ENCODE measurements at regions not wholly inside any gene's neighbourhood (a gene's known extent, or its start where the extent isn't known, plus 50 kb on each side); places are given as distances from the start of the nearest gene placed in this dataset.

DNA sequence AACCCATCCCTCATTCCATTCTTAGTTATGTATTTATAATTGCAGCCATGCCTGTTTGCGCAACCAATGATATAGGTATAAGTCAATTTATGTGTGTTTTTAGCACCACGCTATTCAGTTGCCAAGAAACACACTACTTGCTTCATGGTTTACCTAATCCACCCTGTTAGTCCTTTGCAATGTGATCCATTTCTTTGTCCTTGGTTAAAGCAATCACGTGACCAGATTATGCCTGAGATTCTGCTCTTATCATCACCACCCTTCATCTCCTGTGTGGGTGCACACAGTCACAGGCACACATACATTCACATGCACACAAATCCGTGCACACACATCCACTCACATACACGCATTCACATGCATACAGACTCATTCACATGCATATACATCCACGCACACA is 52.3 kb upstream of the KCNA5 start:
- Histone ChIP-seq H3K9me3 (replicated peaks; ENCODE audit: control insufficient read depth, low read depth, low read length) (no peaks in the 10 kb centered on the region), H3K27me3 (ENCODE audit: control insufficient read depth, insufficient read depth, low read length) (peaks cover 18% of the 10 kb centered on the region), H3K4me3 (ENCODE audit: low read length) (no peak overlapping the region), H3K36me3 (ENCODE audit: control insufficient read depth, insufficient read depth, low read length) (no peaks in the 10 kb centered on the region), H3K27ac (ENCODE audit: low read length) (no peak overlapping the region), H3K4me1 (ENCODE audit: control insufficient read depth, insufficient read depth, low read length) (no peaks in the 10 kb centered on the region)
- no peak for DNase-seq
- 74% methylated on average over 4 of the region's 6 CpGs for WGBS (ENCODE audit: insufficient coverage)

DNA sequence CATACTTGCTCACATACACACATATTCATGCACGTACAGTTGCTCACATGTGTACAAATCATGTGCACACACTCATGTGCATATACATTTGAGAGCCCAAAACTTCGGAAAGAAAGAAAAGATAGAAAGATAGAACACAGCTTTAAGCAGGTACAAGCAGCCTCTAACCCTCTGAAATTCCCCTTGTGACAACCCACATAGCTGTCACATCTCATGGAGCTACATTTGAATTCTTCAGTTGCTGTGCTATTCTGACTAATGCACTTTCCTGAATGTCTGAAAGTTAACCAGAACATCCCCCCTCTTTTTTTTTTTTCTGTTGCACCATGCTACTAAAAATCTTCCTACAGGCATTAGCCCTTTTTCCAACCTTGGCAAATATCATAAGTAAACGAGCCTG is 51.9 kb upstream of the KCNA5 start:
- Histone ChIP-seq H3K9me3 (replicated peaks; ENCODE audit: control insufficient read depth, low read depth, low read length) (no peaks in the 10 kb centered on the region), H3K27me3 (ENCODE audit: control insufficient read depth, insufficient read depth, low read length) (peaks cover 16% of the 10 kb centered on the region), H3K27ac (ENCODE audit: low read length) (no peak overlapping the region), H3K36me3 (ENCODE audit: control insufficient read depth, insufficient read depth, low read length) (no peaks in the 10 kb centered on the region), H3K4me3 (ENCODE audit: low read length) (no peak overlapping the region), H3K4me1 (ENCODE audit: control insufficient read depth, insufficient read depth, low read length) (no peaks in the 10 kb centered on the region)
- DNase-seq, result no peak
- 80% methylated on average over 2 of the region's 3 CpGs for WGBS (ENCODE audit: insufficient coverage)

DNA sequence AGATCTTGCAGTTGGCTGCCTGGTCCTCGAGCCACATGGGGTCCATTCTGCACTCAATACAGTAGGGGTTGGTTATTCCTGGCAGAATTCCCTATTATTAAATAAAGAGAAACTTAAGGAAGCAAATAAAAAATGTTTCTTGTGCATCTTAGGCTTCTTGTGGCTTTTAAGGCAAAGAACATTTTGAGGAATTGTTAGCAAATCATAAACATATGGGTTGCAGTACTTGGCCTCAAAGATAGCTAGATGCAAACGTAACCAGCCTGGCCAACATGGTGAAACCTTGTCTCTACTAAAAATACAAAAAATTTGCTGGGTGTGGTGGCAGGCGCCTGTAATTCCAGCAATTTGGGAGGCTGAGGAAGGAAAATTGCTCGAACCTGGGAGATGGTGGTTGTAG is 50.8 kb upstream of the KCNA5 start:
- H3K9me3 ChIP-seq (replicated peaks; ENCODE audit: control insufficient read depth, low read depth, low read length), result no peaks in the 10 kb centered on the region
- H3K27me3 ChIP-seq (ENCODE audit: control insufficient read depth, insufficient read depth, low read length), result peaks cover 15% of the 10 kb centered on the region
- no CpG with 5 or more reads among the region's 4 CpGs for WGBS (ENCODE audit: insufficient coverage)
- no peaks in the 10 kb centered on the region for H3K4me1 ChIP-seq (ENCODE audit: control insufficient read depth, insufficient read depth, low read length)
- H3K27ac ChIP-seq (ENCODE audit: low read length), result no peak overlapping the region
- no peak overlapping the region for H3K4me3 ChIP-seq (ENCODE audit: low read length)
- DNase-seq, result no peak
- no peaks in the 10 kb centered on the region for H3K36me3 ChIP-seq (ENCODE audit: control insufficient read depth, insufficient read depth, low read length)

All from muscle of leg (tissue), 3 donors.